ENCODE measurements at regions not wholly inside any gene's neighbourhood (a gene's known extent, or its start where the extent isn't known, plus 50 kb on each side); places are given as distances from the start of the nearest gene placed in this dataset.

- H3K79me2 ChIP-seq (ENCODE audit: insufficient read depth) = no peaks in the 10 kb centered on the region
- H3K36me3 ChIP-seq (ENCODE audit: low read depth) = no peaks in the 10 kb centered on the region
- no peak overlapping the region for H3K4me2 ChIP-seq (ENCODE audit: unreplicated experiment)
- H4K20me1 ChIP-seq (ENCODE audit: insufficient read depth) = no peaks in the 10 kb centered on the region
- 64 to 65% methylated on average over 2 of the region's 2 CpGs for WGBS, 2 experiments (ENCODE audit: low coverage in 1 of 2, low lambda C conversion rate in 2 of 2, missing lambda C conversion rate in 2 of 2)
- no peaks in the 10 kb centered on the region for H3K27me3 ChIP-seq (replicated peaks; ENCODE audit: insufficient read depth)
- TF ChIP-seq EZH2 (IDR thresholded peaks at IDR 0.05; ENCODE audit: insufficient read depth, poor library complexity, severe bottlenecking) (no peak), EZH2phosphoT487 (IDR thresholded peaks at IDR 0.05; ENCODE audit: insufficient read depth, low read depth) (no peak)
- no peak overlapping the region for H3K27ac ChIP-seq
- H3K9ac ChIP-seq = no peak overlapping the region
- no peaks in the 10 kb centered on the region for H3K4me1 ChIP-seq (ENCODE audit: insufficient read depth)
- DNase-seq = no peak
- H3K9me3 ChIP-seq (ENCODE audit: low read depth) = no peaks in the 10 kb centered on the region
- no peak overlapping the region for H2AFZ ChIP-seq
- in situ Hi-C loops (cut with MboI) = no loop called here
- H3K9me2 ChIP-seq (ENCODE audit: insufficient read depth) = no peaks in the 10 kb centered on the region
- no peak overlapping the region for H3K4me3 ChIP-seq
- H3F3A ChIP-seq (ENCODE audit: insufficient read depth) = no peaks in the 10 kb centered on the region
These were observed 354.4 kb downstream of the KCNRG start for GRCh38 chr13:50369646-50370045.

- Histone ChIP-seq H3K27ac (no peak overlapping the region), H3K4me3 (no peak overlapping the region), H3F3A (ENCODE audit: insufficient read depth) (peaks cover under 1% of the 10 kb centered on the region; the same call in 1 of the 2 replicates), H3K79me2 (ENCODE audit: insufficient read depth) (no peaks in the 10 kb centered on the region), H3K4me1 (ENCODE audit: insufficient read depth) (peaks cover 1% of the 10 kb centered on the region), H3K9ac (no peak overlapping the region), H2AFZ (no peak overlapping the region), H3K9me2 (ENCODE audit: insufficient read depth) (no peaks in the 10 kb centered on the region), H4K20me1 (ENCODE audit: insufficient read depth) (no peaks in the 10 kb centered on the region), H3K4me2 (ENCODE audit: unreplicated experiment) (no peak overlapping the region), H3K36me3 (ENCODE audit: low read depth) (no peaks in the 10 kb centered on the region), H3K27me3 (replicated peaks; ENCODE audit: insufficient read depth) (no peaks in the 10 kb centered on the region), H3K9me3 (ENCODE audit: low read depth) (no peaks in the 10 kb centered on the region)
- no peak for TF ChIP-seq EZH2 (IDR thresholded peaks at IDR 0.05; ENCODE audit: insufficient read depth, poor library complexity, severe bottlenecking)
- no peak for TF ChIP-seq EZH2phosphoT487 (IDR thresholded peaks at IDR 0.05; ENCODE audit: insufficient read depth, low read depth)
- 47 to 48% methylated on average over 5 of the region's 5 CpGs for WGBS, 2 experiments (ENCODE audit: low coverage in 1 of 2, low lambda C conversion rate in 2 of 2, missing lambda C conversion rate in 2 of 2)
- no peak for DNase-seq
- in situ Hi-C loops (cut with MboI) = no loop called here
These were observed 355.2 kb downstream of the KCNRG start for GRCh38 chr13:50370303-50370950.

GRCh38 chr13:50374517-50374916, 359.3 kb downstream of the KCNRG start:
- no peak overlapping the region for H3K9ac ChIP-seq
- H3K4me2 ChIP-seq (ENCODE audit: unreplicated experiment) = no peak overlapping the region
- DNase-seq = no peak
- H3K9me2 ChIP-seq (ENCODE audit: insufficient read depth) = no peaks in the 10 kb centered on the region
- H3F3A ChIP-seq (ENCODE audit: insufficient read depth) = peaks cover 4% of the 10 kb centered on the region
- no peaks in the 10 kb centered on the region for H3K9me3 ChIP-seq (ENCODE audit: low read depth)
- no peak overlapping the region for H3K4me3 ChIP-seq
- TF ChIP-seq EZH2phosphoT487 (IDR thresholded peaks at IDR 0.05; ENCODE audit: insufficient read depth, low read depth) = no peak
- no peak for TF ChIP-seq EZH2 (IDR thresholded peaks at IDR 0.05; ENCODE audit: insufficient read depth, poor library complexity, severe bottlenecking)
- no peak overlapping the region for H2AFZ ChIP-seq
- no peak overlapping the region for H3K27ac ChIP-seq
- in situ Hi-C loops (cut with MboI) = no loop called here
- no peaks in the 10 kb centered on the region for H3K36me3 ChIP-seq (ENCODE audit: low read depth)
- no peaks in the 10 kb centered on the region for H4K20me1 ChIP-seq (ENCODE audit: insufficient read depth)
- no peaks in the 10 kb centered on the region for H3K27me3 ChIP-seq (replicated peaks; ENCODE audit: insufficient read depth)
- H3K4me1 ChIP-seq (ENCODE audit: insufficient read depth) = peaks cover 12% of the 10 kb centered on the region
- WGBS, 2 experiments (ENCODE audit: low coverage in 1 of 2, low lambda C conversion rate in 2 of 2, missing lambda C conversion rate in 2 of 2) = 90 to 92% methylated on average over 6 of the region's 6 CpGs
- H3K79me2 ChIP-seq (ENCODE audit: insufficient read depth) = no peaks in the 10 kb centered on the region

GRCh38 chr13:50375792-50376191, 360.5 kb downstream of the KCNRG start:
- H3K27me3 ChIP-seq (replicated peaks; ENCODE audit: insufficient read depth) = no peaks in the 10 kb centered on the region
- H3K79me2 ChIP-seq (ENCODE audit: insufficient read depth) = no peaks in the 10 kb centered on the region
- peak overlapping the region; percentile 67 for H2AFZ ChIP-seq
- in situ Hi-C loops (cut with MboI) = no loop called here
- H3K4me3 ChIP-seq = peak overlapping the region; percentile 38
- H3K4me1 ChIP-seq (ENCODE audit: insufficient read depth) = peaks cover 12% of the 10 kb centered on the region
- no peaks in the 10 kb centered on the region for H3K36me3 ChIP-seq (ENCODE audit: low read depth)
- WGBS, 2 experiments (ENCODE audit: low coverage in 1 of 2, low lambda C conversion rate in 2 of 2, missing lambda C conversion rate in 2 of 2) = 30% methylated on average over 4 of the region's 4 CpGs
- no peaks in the 10 kb centered on the region for H4K20me1 ChIP-seq (ENCODE audit: insufficient read depth)
- peaks cover 4% of the 10 kb centered on the region for H3F3A ChIP-seq (ENCODE audit: insufficient read depth)
- peak overlapping the region; percentile 78 for H3K4me2 ChIP-seq (ENCODE audit: unreplicated experiment)
- no peaks in the 10 kb centered on the region for H3K9me3 ChIP-seq (ENCODE audit: low read depth)
- peak overlapping the region; percentile 33; the same call in 1 of the 2 replicates for H3K27ac ChIP-seq
- DNase-seq = peak; percentile 83
- peak overlapping the region; percentile 45 for H3K9ac ChIP-seq
- TF ChIP-seq EZH2 (IDR thresholded peaks at IDR 0.05; ENCODE audit: insufficient read depth, poor library complexity, severe bottlenecking) (no peak), EZH2phosphoT487 (IDR thresholded peaks at IDR 0.05; ENCODE audit: insufficient read depth, low read depth) (no peak)
- no peaks in the 10 kb centered on the region for H3K9me2 ChIP-seq (ENCODE audit: insufficient read depth)

All from GM23248 (cell line).